Psoas muscle (tissue), 7 donors: ENCODE measurements at regions not wholly inside any gene's neighbourhood (a gene's known extent, or its start where the extent isn't known, plus 50 kb on each side); places are given as distances from the start of the nearest gene placed in this dataset.
A peak's percentile ranks its signal among the peaks of the same experiment; 100 is the strongest.

ENCODE experiments used
- ATAC-seq, 4 donors: fragments of 200-7000 bp; cut with Tn5 transposase; one replicate each; pipeline ENCODE4 v1.9.1; 2020; ENCODE audit warnings: moderate library complexity in 3 of 4, mild to moderate bottlenecking in 2 of 4
- DNase-seq, 2 donors: peaks; one replicate each; pipeline ENCODE4 v3.0.0-alpha.2; 2020
- H3K27ac ChIP-seq: fragments of 200-600 bp; one replicate; pipeline ENCODE4 v1.8.0; 2022
- H3K27me3 ChIP-seq, 3 donors: fragments of 200-600 bp in 1 of 3; one replicate each; pipeline versions ENCODE4 v1.6.1 to v1.8.0; 2013 to 2022; ENCODE audit warnings: low read length in 2 of 3, mild to moderate bottlenecking in 2 of 3, moderate library complexity in 1 of 3; ENCODE audit not compliant: insufficient read depth in 3 of 3
- H3K36me3 ChIP-seq, 2 donors: fragments of 200-600 bp in 1 of 2; one replicate each; pipeline versions ENCODE4 v1.6.1 to v1.8.0; 2013 to 2022; ENCODE audit warnings: low read depth in 1 of 2, mild to moderate bottlenecking in 1 of 2, moderate library complexity in 1 of 2; ENCODE audit not compliant: insufficient read depth in 1 of 2
- H3K4me1 ChIP-seq: fragments of 200-600 bp; one replicate; pipeline ENCODE4 v1.8.0; 2022
- H3K4me3 ChIP-seq: fragments of 200-600 bp; one replicate; pipeline ENCODE4 v1.8.0; 2022; ENCODE audit warnings: mild to moderate bottlenecking
- H3K9me3 ChIP-seq: fragments of 200-600 bp; one replicate; pipeline ENCODE4 v1.8.0; 2022
- CTCF ChIP-seq: fragments of 200-600 bp; IDR thresholded peaks from one replicate; pipeline ENCODE4 v1.8.0; 2022; ENCODE audit warnings: antibody characterized with exemption
- WGBS, 3 donors: extraction: QIAGEN DNeasy Blood & Tissue Kit; methylation state at CpG; one replicate each; pipeline versions ENCODE4 v1.1.6 to v1.1.7; 2013; 5-methylcytosine and 5-hydroxymethylcytosine counted together
- intact Hi-C, 2 donors: fragments of 100-400 bp; cut with DNase I; formaldehyde crosslinking; loops; one replicate each; pipeline versions ENCODE4 v1.11.0 to v1.14.2; 2022
- donor health status: healthy with polysubstance abuse.
- donor health status: DM: no; HTN: no; CAD: no; lungs with moderate emphysema.
- donor health status: Bipolar disorder and iron deficiency.
- donor health status: healthy.
- donor health status: DM: yes; HTN: yes; CAD: no.
- donor health status: DM: no; HTN: no; CAD: no.
- donor health status: DM: yes; HTN: yes; CAD: no.

- no peak overlapping the region for H3K27ac ChIP-seq
- no peak for TF ChIP-seq CTCF
- no peak for ATAC-seq
- H3K36me3 ChIP-seq = no peaks in the 10 kb centered on the region
- DNase-seq = no peak
- no peaks in the 10 kb centered on the region for H3K9me3 ChIP-seq
- WGBS, 3 donors = 79 to 85% (median 83%) methylated on average over 3 of the region's 3 CpGs
- intact Hi-C loops = no loop called here
- no peaks in the 10 kb centered on the region for H3K4me1 ChIP-seq
- H3K4me3 ChIP-seq = no peak overlapping the region
- no peaks in the 10 kb centered on the region for H3K27me3 ChIP-seq
Measured at GRCh38 chr2:225740086-225740485, 340.6 kb downstream of the NYAP2 start.

GRCh38 chr2:225739328-225739727 is 339.8 kb downstream of the NYAP2 start:
- Histone ChIP-seq H3K4me1 (no peaks in the 10 kb centered on the region), H3K4me3 (no peak overlapping the region), H3K27me3 (no peaks in the 10 kb centered on the region), H3K27ac (no peak overlapping the region), H3K36me3 (no peaks in the 10 kb centered on the region), H3K9me3 (no peaks in the 10 kb centered on the region)
- WGBS, 3 donors = 91 to 97% (median 94%) methylated on average over 2 of the region's 2 CpGs
- no peak for ATAC-seq
- no peak for DNase-seq
- intact Hi-C loops = no loop called here
- TF ChIP-seq CTCF = no peak

- Histone ChIP-seq H3K27ac (no peak overlapping the region), H3K27me3 (no peaks in the 10 kb centered on the region), H3K4me3 (no peak overlapping the region), H3K36me3 (no peaks in the 10 kb centered on the region), H3K9me3 (no peaks in the 10 kb centered on the region), H3K4me1 (no peaks in the 10 kb centered on the region)
- WGBS, 3 donors = 72 to 88% (median 86%) methylated on average over 1 of the region's 1 CpG
- DNase-seq (no peak), ATAC-seq (no peak)
- intact Hi-C loops = no loop called here
- TF ChIP-seq CTCF = no peak
Measured at GRCh38 chr2:225738735-225739134, 339.2 kb downstream of the NYAP2 start.

GRCh38 chr2:225737556-225737955 is 338.0 kb downstream of the NYAP2 start:
- no peaks in the 10 kb centered on the region for H3K9me3 ChIP-seq
- no peaks in the 10 kb centered on the region for H3K4me1 ChIP-seq
- intact Hi-C loops = no loop called here
- no peak overlapping the region for H3K4me3 ChIP-seq
- H3K27me3 ChIP-seq = no peaks in the 10 kb centered on the region
- DNase-seq (no peak), ATAC-seq (no peak)
- 59 to 76% (median 63%) methylated on average over 1 of the region's 1 CpG for WGBS, 3 donors
- no peak overlapping the region for H3K27ac ChIP-seq
- no peaks in the 10 kb centered on the region for H3K36me3 ChIP-seq
- no peak for TF ChIP-seq CTCF

DNA sequence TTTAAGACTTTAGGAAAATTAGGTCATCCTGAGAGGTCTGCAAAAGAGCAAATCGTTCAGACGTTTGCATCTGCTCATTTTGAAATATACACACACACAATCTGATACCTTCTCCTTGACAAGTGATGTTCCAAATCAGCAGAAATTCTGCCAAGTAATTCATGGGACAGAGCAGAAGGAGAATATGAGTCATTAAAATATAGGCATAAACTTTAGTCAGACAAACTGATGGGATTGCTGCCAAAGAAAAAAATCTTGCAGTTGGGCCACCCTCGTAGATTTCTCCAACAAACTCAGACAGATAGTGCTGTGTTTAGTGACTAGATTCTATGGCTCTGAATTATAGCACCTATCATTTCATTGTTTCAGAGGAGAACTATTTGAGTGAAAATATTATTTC is 336.3 kb downstream of the NYAP2 start:
- H3K27me3 ChIP-seq = no peaks in the 10 kb centered on the region
- 21 to 36% (median 23%) methylated on average over 3 of the region's 3 CpGs for WGBS, 3 donors
- ATAC-seq (peak in 1 of 4 donors; percentile 13), DNase-seq (no peak)
- intact Hi-C loops = no loop called here
- no peak overlapping the region for H3K4me3 ChIP-seq
- no peaks in the 10 kb centered on the region for H3K9me3 ChIP-seq
- H3K27ac ChIP-seq = no peak overlapping the region
- H3K36me3 ChIP-seq = no peaks in the 10 kb centered on the region
- no peak for TF ChIP-seq CTCF
- H3K4me1 ChIP-seq = no peaks in the 10 kb centered on the region
